Lower leg skin (tissue), 4 donors: ENCODE measurements at regions not wholly inside any gene's neighbourhood (a gene's known extent, or its start where the extent isn't known, plus 50 kb on each side); places are given as distances from the start of the nearest gene placed in this dataset.

ENCODE experiments used
- DNase-seq, 2 donors: peaks; one replicate each; pipeline ENCODE4 v3.0.0-alpha.2; 2019; ENCODE audit warnings: low spot score in 2 of 2
- H3K4me3 ChIP-seq: fragments of 200-600 bp; sonication (generic); 2 replicates; pipeline ENCODE4 v1.5.1; 2017; ENCODE audit warnings: mild to moderate bottlenecking, low read depth; ENCODE audit not compliant: poor library complexity, severe bottlenecking
- CTCF ChIP-seq, 3 donors: fragments of 450-650 bp; IDR thresholded peaks; one replicate each; pipeline ENCODE4 v1.5.1; 2016; ENCODE audit warnings: antibody characterized with exemption in 3 of 3, mild to moderate bottlenecking in 3 of 3, moderate library complexity in 2 of 3
- POLR2A ChIP-seq, 2 donors: fragments of 450-650 bp; IDR thresholded peaks; one replicate each; pipeline ENCODE4 v1.6.1; 2016 to 2017; ENCODE audit warnings: antibody characterized with exemption in 2 of 2, mild to moderate bottlenecking in 1 of 2, moderate library complexity in 1 of 2
- WGBS, 2 donors: methylation state at CpG; one replicate each; pipeline ENCODE4 v1.1.5; 2018; 5-methylcytosine and 5-hydroxymethylcytosine counted together
- intact Hi-C: fragments of 100-400 bp; cut with DNase I; formaldehyde crosslinking; loops from one replicate; pipeline ENCODE4 v1.15.0; 2023; ENCODE audit warnings: low total_unique reads

DNA sequence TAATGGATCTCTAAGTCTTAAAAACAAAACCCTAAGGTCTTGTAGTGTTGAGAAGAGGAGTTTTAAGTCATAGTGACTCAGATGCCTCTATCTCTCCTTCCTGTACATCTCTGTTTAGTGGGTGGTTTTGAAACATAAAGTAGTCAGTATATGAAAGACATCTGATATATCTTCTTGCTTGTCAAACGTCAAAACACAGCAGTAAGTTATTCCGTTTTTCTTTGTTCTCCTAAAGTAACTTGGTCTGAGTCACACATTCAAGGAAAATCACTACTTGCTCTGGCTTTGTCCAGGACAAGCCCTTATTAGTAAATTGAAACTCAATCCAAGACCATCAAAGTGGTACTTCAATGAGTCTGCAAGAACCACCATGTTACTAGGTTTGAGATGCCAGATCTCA, 1172.5 kb downstream of the BCL11B start:
- TF ChIP-seq POLR2A (IDR thresholded peaks at IDR 0.05) (no peak), CTCF (IDR thresholded peaks at IDR 0.05) (no peak)
- H3K4me3 ChIP-seq: no peak overlapping the region
- no peak for DNase-seq
- intact Hi-C loops: no loop called here
- 45 to 46% methylated on average over 2 of the region's 2 CpGs for WGBS, 2 donors

DNA sequence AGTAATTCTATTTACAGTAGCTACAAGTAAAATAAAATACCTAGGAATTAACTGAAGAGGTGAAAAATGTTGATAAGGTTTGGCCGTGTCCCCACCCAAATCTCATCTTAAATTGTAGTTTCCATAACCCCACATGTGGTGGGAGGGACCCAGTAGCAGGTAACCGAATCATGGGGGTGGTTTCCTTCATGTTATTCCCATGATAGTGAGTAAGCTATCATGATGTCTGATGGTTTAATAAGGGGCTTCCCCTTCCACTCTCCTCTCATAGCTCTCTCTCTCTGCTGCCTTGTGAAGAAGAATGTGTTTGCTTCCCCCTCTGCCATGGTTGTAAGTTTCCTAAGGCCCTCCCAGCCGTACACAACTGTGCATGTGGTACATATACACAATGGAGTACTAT, 1170.7 kb downstream of the BCL11B start:
- intact Hi-C loops: no loop called here
- TF ChIP-seq POLR2A (IDR thresholded peaks at IDR 0.05): no peak
- TF ChIP-seq CTCF (IDR thresholded peaks at IDR 0.05): no peak

DNA sequence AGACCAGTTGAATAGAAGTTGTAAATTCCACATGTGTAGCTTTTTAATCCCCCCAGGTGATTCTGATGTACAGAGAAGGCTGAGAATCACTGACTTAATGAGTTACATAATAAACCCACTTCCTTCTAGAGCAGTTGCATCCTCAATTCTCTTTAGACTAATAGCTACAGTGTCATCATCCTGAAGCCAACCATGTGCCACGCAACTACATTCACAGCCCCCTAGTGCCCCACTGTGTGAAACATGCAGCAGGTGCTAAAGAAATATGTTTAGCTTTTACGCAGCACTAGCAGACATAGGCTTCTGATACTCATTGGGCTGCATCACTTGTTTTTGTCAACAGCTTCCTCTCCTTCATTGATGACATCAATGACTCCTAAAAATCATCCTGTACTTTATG, 1168.3 kb downstream of the BCL11B start:
- intact Hi-C loops: no loop called here
- no peak for TF ChIP-seq CTCF (IDR thresholded peaks at IDR 0.05)
- TF ChIP-seq POLR2A (IDR thresholded peaks at IDR 0.05): no peak
- 92 to 98% methylated on average over 2 of the region's 2 CpGs for WGBS, 2 donors
- H3K4me3 ChIP-seq: no peak overlapping the region
- DNase-seq: no peak

More for the DNA sequence above, 1170.7 kb downstream of the BCL11B start:
- DNase-seq: no peak
- WGBS, 2 donors: 81 to 84% methylated on average over 3 of the region's 3 CpGs
- H3K4me3 ChIP-seq: no peak overlapping the region

DNA sequence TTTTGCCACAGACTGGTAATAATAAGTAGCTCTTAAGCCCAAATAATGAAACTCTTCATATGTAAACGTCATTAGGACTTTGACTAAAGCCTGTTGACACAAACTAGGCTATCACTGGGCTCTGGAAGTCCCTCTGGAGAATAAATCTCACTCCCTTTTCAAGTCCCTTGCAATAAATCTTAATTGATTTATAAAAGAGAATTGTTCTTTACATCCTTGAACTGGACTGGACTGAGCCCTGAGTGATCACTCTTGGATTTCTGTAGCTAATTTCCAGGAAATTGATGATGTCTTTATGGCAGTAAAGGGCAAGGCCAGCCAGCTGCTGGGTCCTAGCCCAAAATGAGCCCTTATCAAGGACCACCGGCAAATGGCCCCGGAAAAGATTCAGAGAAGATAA, 1162.7 kb downstream of the BCL11B start:
- TF ChIP-seq CTCF (IDR thresholded peaks at IDR 0.05) (no peak), POLR2A (IDR thresholded peaks at IDR 0.05) (no peak)
- no peak for DNase-seq
- no peak overlapping the region for H3K4me3 ChIP-seq
- intact Hi-C loops: no loop called here
- WGBS, 2 donors: 62 to 73% methylated on average over 3 of the region's 3 CpGs

DNA sequence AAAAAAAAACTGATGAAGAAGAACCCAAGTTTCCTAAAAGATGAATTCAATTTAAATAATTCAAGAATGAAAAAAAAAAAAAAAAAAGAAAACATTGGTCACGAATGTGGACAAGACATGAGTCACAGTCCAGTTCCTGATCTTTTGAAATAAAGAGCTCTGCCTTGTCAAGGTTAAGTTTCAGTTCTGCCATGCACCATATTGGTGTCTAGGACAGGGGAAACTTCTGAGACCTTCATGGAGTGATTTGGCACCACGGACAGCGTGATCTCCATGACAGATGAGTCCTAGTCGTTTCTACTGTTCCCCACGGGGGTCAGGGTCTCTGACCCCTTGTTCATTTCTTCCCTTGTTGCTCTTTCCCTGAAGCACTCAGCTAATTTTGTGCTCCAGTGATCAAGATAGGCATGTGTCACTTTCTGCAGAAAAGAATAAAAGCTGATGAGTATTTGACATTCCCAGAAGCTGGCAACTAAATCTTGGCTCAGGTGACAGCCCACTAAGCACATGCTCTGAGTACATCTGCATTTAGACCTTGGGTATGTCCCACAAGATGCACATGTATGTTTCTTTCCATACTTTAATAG, 1159.7 kb downstream of the BCL11B start:
- intact Hi-C loops: no loop called here
- no peak for DNase-seq
- WGBS, 2 donors: 58 to 67% methylated on average over 5 of the region's 5 CpGs
- H3K4me3 ChIP-seq: no peak overlapping the region
- TF ChIP-seq CTCF (IDR thresholded peaks at IDR 0.05) (no peak), POLR2A (IDR thresholded peaks at IDR 0.05) (no peak)
